AG08396 (cell line): ENCODE measurements at regions not wholly inside any gene's neighbourhood (a gene's known extent, or its start where the extent isn't known, plus 50 kb on each side); places are given as distances from the start of the nearest gene placed in this dataset.
"Not testable (repeated sequence)": the region's sequence is repeated elsewhere in the genome, so short reads cannot be mapped to it uniquely, and the experiment has no call there.

Experiments used
- DNase-seq: peaks from one replicate; pipeline ENCODE4 v3.0.0; 2012; ENCODE audit warnings: low spot score, mixed read lengths

- no peak for DNase-seq
Observed at GRCh38 chr6:9830808-9831207, 584.1 kb downstream of the TFAP2A start.

GRCh38 chr6:9825526-9825925 is 589.3 kb downstream of the TFAP2A start:
- DNase-seq, result no peak

- not testable (repeated sequence) for DNase-seq
Observed at GRCh38 chr6:9810727-9811126, 604.1 kb downstream of the TFAP2A start.

GRCh38 chr6:9810286-9810685 is 604.6 kb downstream of the TFAP2A start:
- DNase-seq, result no peak

GRCh38 chr6:9806195-9806594 is 608.7 kb downstream of the TFAP2A start:
- no peak for DNase-seq

- peak; percentile 6 for DNase-seq
Observed at GRCh38 chr6:9801249-9801754, 613.6 kb downstream of the TFAP2A start.

GRCh38 chr6:9799582-9799981 is 615.3 kb downstream of the TFAP2A start:
- no peak for DNase-seq

GRCh38 chr6:9796827-9797226 is 618.0 kb downstream of the TFAP2A start:
- no peak for DNase-seq

- DNase-seq, result no peak
Observed at GRCh38 chr6:9795880-9796279, 619.0 kb downstream of the TFAP2A start.

GRCh38 chr6:9789201-9789600 is 625.7 kb downstream of the TFAP2A start:
- peak; percentile 6 for DNase-seq

GRCh38 chr6:9784786-9785185 is 630.1 kb downstream of the TFAP2A start:
- DNase-seq, result no peak

- DNase-seq, result no peak
Observed at GRCh38 chr6:9783567-9783966, 631.3 kb downstream of the TFAP2A start.

- DNase-seq, result peak; percentile 4
Observed at GRCh38 chr6:9766240-9766915, 648.5 kb downstream of the TFAP2A start.

GRCh38 chr6:9761220-9761619 is 653.7 kb downstream of the TFAP2A start:
- no peak for DNase-seq

GRCh38 chr6:9754515-9754914 is 660.4 kb downstream of the TFAP2A start:
- no peak for DNase-seq

- no peak for DNase-seq
Observed at GRCh38 chr6:9745966-9746365, 668.9 kb downstream of the TFAP2A start.

- DNase-seq, result no peak
Observed at GRCh38 chr6:9745476-9745875, 669.4 kb downstream of the TFAP2A start.

GRCh38 chr6:9744119-9744518 is 670.8 kb downstream of the TFAP2A start:
- no peak for DNase-seq

GRCh38 chr6:9732056-9732455 is 682.8 kb downstream of the TFAP2A start:
- DNase-seq, result no peak

GRCh38 chr6:9725776-9726175 is 689.1 kb downstream of the TFAP2A start:
- DNase-seq, result not testable (repeated sequence)

GRCh38 chr6:9717568-9717967 is 697.3 kb downstream of the TFAP2A start:
- DNase-seq, result no peak

GRCh38 chr6:9711365-9711764 is 703.5 kb downstream of the TFAP2A start:
- no peak for DNase-seq

GRCh38 chr6:9710574-9710973 is 704.3 kb downstream of the TFAP2A start:
- DNase-seq, result no peak

GRCh38 chr6:9708600-9708999 is 706.3 kb downstream of the TFAP2A start:
- DNase-seq, result no peak
